ENCODE measurements at regions not wholly inside any gene's neighbourhood (a gene's known extent, or its start where the extent isn't known, plus 50 kb on each side); places are given as distances from the start of the nearest gene placed in this dataset.
A peak's percentile ranks its signal among the peaks of the same experiment; 100 is the strongest.

DNA sequence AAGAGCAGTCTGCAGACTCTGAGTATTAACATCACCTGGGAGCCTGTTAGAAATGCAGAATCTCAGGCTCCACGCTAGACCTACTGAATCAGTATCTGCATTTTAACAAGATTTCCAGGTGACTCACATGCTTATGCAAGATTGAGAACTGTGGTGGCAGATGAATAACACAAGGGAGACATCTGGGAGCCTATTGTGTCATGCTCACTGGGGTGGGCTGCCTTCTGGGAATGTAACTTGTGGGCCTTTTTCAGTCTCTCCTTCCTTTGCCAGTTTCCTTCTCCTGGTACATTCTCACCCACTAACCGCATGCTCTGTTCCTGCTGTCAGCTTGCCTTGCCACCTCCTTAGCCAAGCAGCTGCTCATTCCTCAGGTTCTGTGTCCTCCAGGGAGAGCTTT lies 176.6 kb upstream of the C9orf72 start:
- no peak for DNase-seq

DNA sequence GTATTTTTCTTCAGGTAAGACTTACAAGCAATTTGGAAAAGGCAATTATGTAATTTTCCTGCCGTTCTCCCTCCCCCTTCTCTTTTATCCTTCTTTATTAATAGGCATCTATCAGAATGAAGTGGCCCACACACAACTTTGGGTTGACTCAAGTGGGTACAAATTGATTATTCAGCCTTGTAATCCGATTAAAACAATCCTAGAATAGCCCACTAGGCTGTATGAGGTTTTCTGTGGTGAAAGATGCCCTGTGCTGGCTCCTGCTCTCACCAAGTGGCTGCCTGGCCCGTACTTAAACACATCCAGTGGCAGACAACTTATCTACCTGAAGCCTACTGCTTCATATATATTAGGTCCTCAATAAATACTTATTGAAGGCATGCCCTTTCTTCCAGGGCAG lies 177.3 kb upstream of the C9orf72 start:
- no peak for DNase-seq

DNA sequence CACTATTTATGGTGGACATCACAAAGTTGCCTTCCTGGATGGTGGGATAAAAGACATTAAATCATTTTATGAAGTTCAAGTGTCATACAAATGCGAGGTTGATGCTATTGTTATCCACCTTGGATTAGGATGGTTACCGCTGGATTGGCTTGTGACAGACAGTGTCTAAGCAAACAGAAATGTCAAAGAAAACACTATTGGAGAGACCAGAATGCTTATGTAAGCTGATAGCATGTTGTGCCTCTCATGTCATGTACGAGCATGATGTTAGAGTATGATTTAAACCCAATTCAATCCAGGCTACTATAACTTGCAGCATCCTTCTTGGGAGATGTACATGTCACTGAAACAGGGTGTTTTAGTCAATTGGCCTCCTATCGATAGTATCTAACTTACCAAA lies 178.8 kb upstream of the C9orf72 start:
- DNase-seq = no peak

DNA sequence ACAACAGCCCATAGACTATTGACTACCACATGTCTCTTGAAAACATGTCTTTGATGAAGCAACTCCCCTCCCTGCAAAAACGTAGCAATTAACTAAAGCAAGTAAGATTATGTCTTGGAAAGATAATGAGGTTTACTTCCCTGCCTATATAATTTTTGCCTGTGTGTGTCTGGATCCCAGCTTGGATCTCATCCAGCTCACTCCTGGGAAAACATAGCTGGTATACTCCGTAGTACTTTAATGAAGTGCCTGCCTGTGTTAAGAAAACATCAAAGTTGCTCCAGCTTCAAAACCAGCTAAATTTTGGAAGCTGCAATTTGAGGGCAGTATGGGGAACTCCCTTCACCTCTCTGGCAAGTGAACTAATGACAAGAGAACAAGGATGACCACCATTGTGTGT lies 182.6 kb upstream of the C9orf72 start:
- DNase-seq = no peak

DNA sequence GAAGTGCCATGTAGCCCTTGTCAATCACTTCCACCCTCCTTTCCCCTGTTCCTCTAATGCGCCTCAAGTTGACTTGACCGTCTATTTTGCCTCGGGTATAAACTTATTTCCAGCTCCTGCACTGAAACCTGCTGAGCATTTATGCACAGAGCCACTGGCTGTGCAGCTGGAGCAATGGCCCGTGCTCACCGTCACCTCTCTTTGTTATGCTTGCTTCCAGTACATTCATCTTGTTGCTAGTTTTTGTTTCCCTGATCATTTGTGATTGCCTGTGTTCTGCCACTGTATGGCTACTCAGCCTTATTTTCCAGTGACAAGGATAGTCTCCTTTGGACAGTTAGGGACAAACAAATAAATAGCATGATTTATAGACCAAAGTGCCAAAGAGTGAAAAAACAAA lies 183.1 kb upstream of the C9orf72 start:
- no peak for DNase-seq

DNA sequence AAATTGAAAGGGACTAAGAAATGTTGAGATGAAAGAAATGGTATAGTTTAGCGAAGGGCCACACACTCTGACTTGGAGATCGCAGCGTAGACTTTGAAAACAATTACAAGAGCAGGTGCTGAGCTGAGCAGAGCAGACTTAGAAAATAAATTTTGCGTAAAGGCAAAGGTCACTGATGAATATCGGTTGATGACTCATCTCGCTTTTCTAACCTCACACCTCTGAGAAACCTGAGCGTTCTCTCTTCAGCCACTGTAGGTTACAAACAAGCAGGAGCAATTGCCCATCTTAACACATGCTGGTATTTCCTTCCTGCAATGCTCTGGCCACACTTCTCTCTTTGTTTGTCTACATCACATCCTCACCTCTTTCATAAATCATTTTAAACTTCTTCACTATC lies 190.6 kb upstream of the C9orf72 start:
- no peak for DNase-seq

DNA sequence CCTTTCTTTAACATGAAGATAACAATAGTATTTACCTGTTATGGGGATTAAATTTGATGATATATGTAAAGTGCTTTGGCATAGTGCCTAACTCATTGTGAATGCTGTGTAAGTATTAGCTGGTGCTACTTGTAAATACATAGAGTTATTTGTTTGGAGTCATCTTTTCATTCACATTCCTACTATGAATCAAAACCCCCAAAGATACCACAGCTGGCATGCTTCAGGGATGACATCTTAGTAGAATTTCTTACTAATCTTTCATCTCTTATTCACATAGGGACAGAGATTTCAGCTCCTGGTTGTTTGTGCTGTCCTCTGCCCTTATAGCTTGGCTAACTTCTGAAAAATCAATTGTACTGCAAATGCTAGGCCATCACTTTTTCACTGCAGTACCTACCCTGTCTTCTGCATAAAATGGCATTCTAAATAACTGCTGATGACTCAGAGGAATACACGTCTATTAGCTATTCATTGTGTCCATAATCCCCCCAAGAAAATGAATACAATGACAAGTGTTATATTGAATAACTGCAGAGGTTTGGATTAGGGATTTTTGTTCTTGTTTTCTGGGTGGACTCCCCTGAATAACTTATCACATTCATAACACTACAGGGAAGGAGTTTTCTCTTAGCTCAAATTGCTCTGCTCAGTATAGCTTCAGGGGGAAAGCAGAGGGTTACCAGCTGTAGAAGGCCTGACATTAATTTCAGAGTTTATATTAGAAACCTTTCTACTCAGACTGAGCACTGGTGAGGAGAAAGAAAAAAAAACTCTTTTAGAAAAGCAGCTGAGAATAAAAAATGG lies 192.2 kb upstream of the C9orf72 start:
- no peak for DNase-seq

DNA sequence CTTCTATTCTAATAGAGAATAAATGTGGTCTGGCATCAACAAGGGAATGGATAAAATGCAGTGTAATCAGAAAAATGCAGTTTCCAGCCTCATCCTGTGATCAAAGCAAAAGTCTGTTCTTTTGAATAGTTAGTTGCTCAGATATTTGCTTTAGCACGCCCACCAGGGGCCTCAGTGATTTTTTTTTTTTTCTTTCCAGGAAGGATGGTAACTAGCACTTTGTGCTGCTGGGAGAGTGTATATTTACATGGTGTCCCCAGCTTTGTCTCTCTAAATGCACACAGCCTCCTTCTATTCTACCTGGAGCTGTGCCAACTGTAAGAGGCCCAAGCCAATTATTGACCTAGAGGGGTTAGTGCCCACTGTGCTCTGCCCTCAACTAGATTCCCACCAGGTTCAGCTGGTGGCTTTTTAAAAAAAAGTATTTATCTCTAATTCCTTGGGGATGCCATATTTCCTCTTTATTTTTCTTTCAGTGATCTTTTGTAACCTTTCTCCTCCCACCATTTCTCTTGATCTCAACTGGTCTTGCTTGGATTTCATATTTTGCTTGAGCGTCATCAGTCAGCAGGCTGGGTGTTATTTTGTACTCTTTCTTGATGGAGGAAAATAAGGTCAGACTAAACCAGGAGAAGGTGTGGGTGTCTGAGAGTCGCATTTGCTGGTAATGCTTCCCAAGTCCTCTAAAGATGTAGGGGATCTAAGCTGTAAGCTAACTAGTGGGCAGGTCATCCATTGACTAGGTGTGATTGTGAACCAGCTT lies 193.0 kb upstream of the C9orf72 start:
- DNase-seq = no peak

DNA sequence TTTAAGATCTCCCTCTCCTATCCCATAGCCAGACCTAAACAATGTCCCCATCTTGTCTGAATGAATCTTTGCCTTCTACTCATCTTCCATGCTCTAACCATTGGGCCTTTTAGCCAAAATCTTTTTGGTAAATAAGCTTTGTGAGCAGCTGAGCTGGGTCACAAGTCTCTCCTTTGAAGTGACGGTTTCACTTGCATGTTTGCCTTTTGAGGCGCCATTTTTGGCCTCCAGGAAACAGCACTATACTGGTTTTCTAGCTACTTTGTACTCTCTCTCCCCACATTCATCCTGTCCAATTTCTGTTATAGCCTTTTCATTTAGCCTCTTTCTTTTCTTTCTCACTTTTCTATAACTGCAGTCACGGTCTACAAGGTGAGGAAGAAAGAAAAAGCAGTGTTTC lies 195.5 kb upstream of the C9orf72 start:
- no peak for DNase-seq

DNA sequence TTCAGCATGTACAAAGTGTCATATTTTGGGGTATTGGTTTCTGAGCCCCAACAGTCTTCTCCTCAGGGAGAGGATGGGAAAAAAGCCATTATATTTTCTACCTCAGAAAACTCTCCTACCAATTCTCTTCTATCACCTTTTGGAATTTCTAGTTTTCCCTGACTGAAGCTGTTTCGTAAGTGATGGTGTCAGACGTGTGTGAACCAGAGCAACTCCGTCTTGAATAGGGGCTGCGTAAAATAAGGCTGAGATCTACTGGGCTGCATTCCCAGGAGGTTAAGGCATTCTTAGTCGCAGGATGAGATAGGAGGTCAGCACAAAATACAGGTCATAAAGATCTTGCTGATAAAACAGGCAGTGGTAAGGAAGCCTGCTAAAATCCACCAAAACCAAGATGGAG lies 197.3 kb upstream of the C9orf72 start:
- DNase-seq = no peak

DNA sequence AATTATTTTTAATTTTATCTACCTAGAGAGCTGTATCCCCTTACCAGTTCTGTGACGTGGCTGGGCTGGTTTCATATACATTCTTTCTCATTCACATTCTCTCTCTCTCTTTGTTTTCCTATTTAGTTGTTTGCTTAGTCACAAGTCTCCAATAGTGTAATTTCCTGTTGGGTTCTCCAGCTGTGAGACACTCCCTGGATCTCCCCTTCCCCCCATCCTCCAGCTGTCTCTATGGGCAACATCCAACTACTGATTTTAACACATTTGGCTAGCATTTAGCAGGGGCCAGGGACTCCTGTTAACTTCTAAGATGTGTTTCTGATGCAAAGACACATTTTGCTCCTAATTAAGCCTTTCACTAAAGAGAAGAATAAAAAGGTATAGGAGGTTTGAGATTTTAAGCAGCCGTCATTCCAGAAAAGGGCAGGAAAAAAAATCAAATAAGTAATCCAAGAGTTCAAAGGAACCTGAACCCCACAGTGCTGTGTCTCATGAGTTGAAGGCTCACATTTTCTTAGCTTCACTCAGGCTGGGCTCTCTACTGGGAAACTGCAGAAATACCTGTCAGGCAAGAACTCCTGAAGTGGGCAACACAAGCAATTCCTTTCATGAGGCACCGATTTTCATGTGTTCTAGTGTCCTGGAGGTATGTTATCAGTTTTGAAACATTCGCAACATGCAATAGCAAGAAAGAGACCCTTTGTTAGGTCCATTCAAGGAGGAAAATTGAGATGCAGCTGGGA lies 198.7 kb upstream of the C9orf72 start:
- DNase-seq = peak; percentile 52

DNA sequence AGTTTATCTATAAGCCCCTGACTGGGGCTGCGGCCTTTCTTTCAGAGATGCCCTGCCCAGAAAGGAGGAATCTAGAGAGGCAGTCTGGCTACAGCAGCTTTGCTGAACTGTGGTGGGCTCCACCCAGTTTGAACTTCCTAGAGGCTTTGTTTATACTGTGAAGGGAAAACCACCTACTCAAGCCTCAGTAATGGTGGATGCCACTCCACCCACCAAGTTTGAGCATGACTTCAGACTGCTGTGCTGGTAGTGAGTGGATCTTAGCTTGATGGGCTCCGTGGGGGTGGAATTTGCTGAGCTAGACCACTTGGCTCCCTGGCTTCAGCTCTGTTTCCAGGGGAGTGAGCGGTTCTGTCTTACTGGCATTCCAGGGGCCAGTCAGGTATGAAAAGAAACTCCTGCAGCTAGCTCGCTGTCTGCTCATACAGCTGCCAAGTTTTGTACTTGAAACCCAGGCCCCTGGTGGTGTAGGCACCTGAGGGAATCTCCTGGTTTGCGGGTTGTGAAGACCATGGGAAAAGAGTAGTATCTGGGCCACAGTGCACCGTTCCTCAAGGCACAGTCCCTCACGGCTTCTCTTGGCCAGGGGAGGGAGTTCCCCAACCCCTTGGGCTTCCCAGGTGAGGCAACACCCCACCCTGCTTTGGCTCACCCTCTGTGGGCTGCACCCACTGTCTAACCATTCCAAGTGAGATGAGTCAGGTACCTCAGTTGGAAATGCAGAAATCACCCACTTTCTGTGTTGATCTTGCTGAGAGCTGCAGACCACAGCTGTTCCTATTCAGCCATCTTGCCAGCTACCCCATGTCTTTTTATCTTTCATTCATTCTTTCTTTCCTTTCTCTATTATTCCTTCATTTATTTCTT lies 211.8 kb upstream of the C9orf72 start:
- no peak for DNase-seq

DNA sequence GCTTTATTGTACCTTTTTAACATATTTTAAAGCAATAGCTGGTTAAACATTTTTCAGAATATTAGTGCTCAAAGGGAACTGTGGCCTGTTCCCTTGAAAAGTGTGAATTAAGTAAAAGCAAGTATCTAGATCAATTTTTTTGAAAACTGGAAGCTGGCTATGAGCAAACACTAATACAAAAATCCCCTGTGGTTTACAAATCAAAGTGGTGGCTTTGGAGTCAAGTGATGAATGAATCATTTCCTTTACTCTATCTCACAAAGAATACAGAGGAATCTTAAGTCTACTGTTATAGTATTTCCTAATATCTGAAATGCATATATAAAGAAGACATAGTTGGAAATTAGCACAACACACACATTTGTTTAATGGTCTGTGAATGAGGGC lies 212.4 kb upstream of the C9orf72 start:
- DNase-seq = no peak

DNA sequence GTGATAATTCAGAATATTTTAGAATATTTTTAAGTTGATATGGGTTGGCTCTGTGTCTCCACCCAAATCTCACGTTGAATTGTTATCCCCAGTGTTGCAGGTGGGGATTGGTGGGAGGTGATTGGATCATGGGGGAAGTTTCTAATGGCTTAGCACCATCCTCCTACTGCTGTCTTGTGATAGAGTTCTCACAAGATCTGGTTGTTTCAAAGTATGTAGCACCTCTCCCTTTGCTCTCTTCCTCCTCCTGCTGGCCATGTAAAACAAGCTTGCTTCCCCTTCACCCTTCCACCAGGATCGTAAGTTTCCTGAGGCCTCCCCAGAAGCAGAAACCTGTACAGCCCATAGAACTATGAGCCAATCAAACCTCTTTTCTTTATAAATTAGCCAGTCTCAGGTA lies 214.6 kb upstream of the C9orf72 start:
- DNase-seq = no peak

DNA sequence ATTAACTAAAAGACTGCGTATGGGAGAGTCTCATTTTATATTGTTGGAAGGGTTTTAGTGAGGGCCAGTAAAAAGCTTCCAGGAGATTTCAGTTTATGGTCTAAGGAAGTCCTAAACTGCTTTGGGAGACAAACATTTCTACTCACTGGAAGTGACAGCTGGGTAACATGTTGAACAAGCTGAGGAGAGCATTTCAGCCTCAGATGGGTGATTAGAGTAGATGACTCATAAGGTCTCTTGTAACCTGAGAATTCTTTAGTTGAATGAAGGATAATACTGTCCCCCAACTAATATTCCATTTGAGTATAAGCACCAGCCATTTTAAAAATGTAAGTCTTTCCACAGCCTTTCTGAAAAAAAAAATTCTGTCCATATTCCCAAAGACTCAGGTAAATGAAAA lies 218.0 kb upstream of the C9orf72 start:
- DNase-seq = no peak

DNA sequence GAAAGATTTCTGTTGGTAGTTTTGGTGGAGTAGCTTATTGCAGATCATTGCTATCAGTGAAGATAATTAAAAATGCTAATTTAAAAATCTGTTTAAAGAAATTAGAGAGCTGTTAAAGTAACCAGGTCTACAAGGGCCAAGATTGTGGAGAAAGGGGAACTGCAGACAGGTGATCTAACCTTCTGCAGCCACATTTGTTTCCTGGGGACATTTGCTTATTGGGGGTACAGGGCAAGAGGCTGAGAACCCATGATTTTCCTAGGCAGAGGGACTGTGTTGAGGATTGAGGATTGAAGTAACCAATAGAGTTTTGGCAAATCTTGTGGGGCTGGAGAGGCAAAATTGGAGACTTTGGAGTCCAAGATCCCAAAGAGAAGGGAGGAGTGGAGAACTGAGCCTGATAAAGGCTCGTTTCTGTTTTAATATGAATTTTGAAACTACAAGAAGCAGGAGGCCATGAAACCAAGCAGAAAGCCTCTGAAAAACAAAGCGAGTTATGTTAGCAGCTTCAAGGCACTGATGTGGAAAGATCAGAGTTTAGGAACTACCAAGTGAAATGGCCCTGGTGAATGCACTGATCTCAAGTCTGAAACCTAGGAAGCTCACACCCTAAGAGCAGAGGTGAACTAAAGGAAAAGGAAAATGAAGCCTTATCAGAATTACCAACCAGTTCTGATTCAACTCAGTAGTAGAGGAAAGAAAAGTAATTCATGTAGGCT lies 219.8 kb upstream of the C9orf72 start:
- no peak for DNase-seq

DNA sequence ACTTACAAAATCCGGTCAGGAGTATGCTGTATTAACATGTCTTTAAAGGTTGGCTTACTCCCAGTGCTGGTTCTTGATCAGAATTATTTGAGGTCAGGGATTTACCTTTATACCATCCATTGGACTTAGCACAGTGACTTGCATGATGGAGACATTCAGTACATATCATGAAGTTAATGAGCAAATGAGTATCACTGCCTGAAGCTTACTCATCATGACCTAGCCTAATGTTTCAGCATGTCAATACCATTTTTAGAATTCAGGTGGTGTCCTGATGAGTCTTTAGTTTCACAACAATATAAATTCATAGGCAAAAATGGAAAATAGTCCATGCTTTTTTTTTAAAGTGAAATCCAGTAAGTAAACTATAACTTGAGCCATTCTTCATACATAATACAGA lies 226.0 kb upstream of the C9orf72 start:
- DNase-seq = no peak

DNA sequence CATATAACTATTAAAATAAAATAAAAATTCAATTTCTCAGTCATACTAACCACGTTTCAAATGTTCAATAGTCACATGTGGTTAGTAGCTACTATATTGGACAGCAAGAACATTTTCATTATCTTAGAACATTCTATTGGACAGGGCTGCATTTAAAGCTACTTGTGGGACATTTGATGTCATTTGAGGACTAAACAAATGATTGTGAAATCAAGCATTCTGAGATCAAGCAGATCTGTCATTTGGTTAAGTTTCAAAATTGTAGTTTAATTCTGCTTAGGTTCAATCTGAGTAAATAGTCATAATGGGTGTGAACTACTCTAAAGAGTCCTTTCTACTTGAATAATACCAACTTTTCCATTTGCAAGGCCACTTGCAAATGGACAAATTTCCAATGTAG lies 226.9 kb upstream of the C9orf72 start:
- DNase-seq = no peak

DNA sequence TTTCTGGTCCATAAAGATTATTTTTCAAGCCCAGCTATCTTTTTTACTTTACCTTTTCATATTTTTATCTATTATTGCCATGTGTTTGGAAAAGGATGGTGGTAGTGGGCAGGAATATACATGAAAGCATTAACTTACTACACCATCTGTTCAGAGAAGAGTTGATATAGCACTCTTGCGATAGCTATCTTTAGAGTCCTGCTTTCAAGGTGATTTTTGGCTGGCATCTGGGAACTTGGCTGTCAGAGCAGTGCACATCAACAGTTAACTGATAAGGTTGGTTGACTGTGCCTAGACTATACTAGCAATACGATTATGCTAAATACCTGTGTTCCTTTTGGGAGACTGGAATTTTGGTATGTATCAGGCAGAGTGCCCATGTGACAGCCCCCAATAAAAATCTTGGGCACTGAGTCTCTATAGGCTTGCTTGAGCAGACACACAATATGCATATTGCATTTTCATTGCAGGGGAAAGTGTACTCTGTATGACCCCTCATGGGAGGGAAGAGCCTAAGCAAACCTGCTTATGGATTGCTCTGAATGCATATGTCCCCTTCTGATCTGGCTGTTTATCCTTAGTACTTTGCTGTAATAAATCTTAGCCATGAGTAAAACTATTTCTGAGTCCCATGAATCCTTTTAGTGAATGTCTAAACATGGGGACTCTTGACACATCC lies 227.6 kb upstream of the C9orf72 start:
- DNase-seq = no peak

DNA sequence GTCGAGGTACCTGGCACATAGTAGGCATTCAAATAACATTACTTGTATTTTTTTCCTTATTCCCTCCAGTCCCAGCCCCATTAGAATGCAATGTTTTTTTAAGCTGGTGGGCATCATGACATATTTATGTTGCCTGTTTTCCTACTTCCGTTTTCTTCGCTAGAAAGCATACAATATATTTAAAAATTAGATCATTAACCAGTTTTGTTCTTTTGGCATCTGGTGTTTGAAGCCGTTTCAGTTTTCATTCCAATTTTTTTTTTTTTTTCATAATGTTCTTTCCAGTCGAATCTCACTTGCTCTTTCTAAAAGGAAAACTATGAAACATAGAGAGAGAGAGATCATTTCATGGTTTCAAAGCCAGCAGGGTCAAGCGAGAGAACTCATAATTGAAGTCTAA lies 228.3 kb upstream of the C9orf72 start:
- DNase-seq = peak; percentile 4

DNA sequence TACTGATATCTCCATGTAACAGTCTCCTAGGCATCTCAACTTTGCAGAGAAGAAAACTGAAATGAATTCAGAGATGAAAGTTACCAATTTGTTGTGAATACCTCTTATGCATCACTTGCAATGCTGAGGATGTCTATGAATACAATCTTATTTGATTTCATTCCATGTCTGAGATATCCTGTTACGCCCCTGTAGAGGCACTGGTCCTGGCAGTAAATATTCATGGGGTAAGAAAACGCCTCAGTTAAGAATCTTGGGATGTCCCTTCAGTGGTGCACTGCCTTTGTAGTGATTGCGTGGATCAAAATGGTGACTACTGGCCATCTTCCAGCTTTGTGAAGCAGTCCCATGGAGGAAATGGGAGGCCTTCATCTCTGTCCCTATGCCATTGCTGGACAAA lies 229.1 kb upstream of the C9orf72 start:
- no peak for DNase-seq

Data from muscle of arm (tissue), 1 donor.